Fibroblast of lung (primary cell): ENCODE measurements at regions not wholly inside any gene's neighbourhood (a gene's known extent, or its start where the extent isn't known, plus 50 kb on each side); places are given as distances from the start of the nearest gene placed in this dataset.

Experiments used
- DNase-seq, 2 donors: peaks; one replicate each; pipeline versions ENCODE4 v3.0.0 to v3.0.0-alpha.2; 2010; ENCODE audit warnings: low read depth in 2 of 2
- H2AFZ ChIP-seq: 2 replicates; pipeline ENCODE4 v1.5.1; 2012; ENCODE audit warnings: low read length, control low read depth, inconsistent platforms
- H3K27ac ChIP-seq: 2 replicates; pipeline ENCODE4 v1.5.1; 2011; ENCODE audit warnings: low read length, control low read depth; ENCODE audit not compliant: insufficient read depth
- H3K27me3 ChIP-seq: 2 replicates; pipeline ENCODE4 v1.5.1; 2011; ENCODE audit warnings: mild to moderate bottlenecking, low read length; ENCODE audit not compliant: control insufficient read depth, insufficient read depth
- H3K36me3 ChIP-seq: 2 replicates; pipeline ENCODE4 v1.5.1; 2011; ENCODE audit warnings: low read length; ENCODE audit not compliant: control insufficient read depth, insufficient read depth
- H3K4me1 ChIP-seq: 2 replicates; pipeline ENCODE4 v1.5.1; 2011; ENCODE audit warnings: low read length; ENCODE audit not compliant: control insufficient read depth, insufficient read depth; ENCODE audit errors: extremely low read depth
- H3K4me2 ChIP-seq: 2 replicates; pipeline ENCODE4 v1.5.1; 2011; ENCODE audit warnings: low read length, control low read depth; ENCODE audit not compliant: insufficient read depth; ENCODE audit errors: extremely low read depth
- H3K4me3 ChIP-seq, 4 experiments: fragments of 200-600 bp in 1 of 4; sonication (generic) in 1 of 4; replicated peaks in 1 of 4; 2 replicates each; pipeline ENCODE4 v1.5.1; 2011 to 2016; ENCODE audit warnings: low read length in 4 of 4, low read depth in 3 of 4, mild to moderate bottlenecking in 3 of 4, control low read depth in 2 of 4, inconsistent platforms in 1 of 4, mixed read lengths in 1 of 4; ENCODE audit not compliant: insufficient read depth in 1 of 4; ENCODE audit errors: control extremely low read depth in 1 of 4
- H3K79me2 ChIP-seq: 2 replicates; pipeline ENCODE4 v1.5.1; 2012; ENCODE audit warnings: mild to moderate bottlenecking, low read length, inconsistent platforms; ENCODE audit not compliant: control insufficient read depth, insufficient read depth
- H3K9ac ChIP-seq: 2 replicates; pipeline ENCODE4 v1.5.1; 2011; ENCODE audit warnings: mild to moderate bottlenecking, low read length, control low read depth; ENCODE audit not compliant: insufficient read depth
- H3K9me3 ChIP-seq: 2 replicates; pipeline ENCODE4 v1.5.1; 2012; ENCODE audit warnings: low read depth, low read length; ENCODE audit not compliant: control insufficient read depth, insufficient read depth
- H4K20me1 ChIP-seq: 2 replicates; pipeline ENCODE4 v1.5.1; 2011; ENCODE audit warnings: low read length; ENCODE audit not compliant: control insufficient read depth, insufficient read depth; ENCODE audit errors: extremely low read depth
- CTCF ChIP-seq, 2 donors: IDR thresholded peaks in 1 of 2; conservative IDR thresholded peaks in 1 of 2; 1 replicate in 1 of 2; 2 replicates in 1 of 2; pipeline ENCODE4 v1.5.1; 2011 to 2012; ENCODE audit warnings: low read length in 2 of 2, control low read depth in 1 of 2, inconsistent platforms in 1 of 2, low read depth in 1 of 2, mild to moderate bottlenecking in 1 of 2
- EZH2 ChIP-seq: IDR thresholded peaks from 2 replicates; pipeline ENCODE4 v1.5.1; 2012; ENCODE audit warnings: low read length, control low read depth, mild to moderate bottlenecking; ENCODE audit errors: missing control alignments

- TF ChIP-seq CTCF (conservative IDR thresholded peaks at IDR 0.05 in 1 of 2, IDR thresholded peaks at IDR 0.05 in 1 of 2; ENCODE audit: low read depth in 1 of 2, low read length in 2 of 2) (no peak), EZH2 (no peak)
- Histone ChIP-seq H3K9me3 (no peaks in the 10 kb centered on the region), H2AFZ (no peak overlapping the region), H4K20me1 (no peaks in the 10 kb centered on the region), H3K4me1 (peaks cover 4% of the 10 kb centered on the region), H3K27ac (no peak overlapping the region), H3K27me3 (no peaks in the 10 kb centered on the region), H3K79me2 (no peaks in the 10 kb centered on the region), H3K36me3 (no peaks in the 10 kb centered on the region), H3K9ac (no peak overlapping the region), H3K4me2 (no peak overlapping the region), H3K4me3 (no peak overlapping the region)
- DNase-seq, result peak; percentile 47 to 67
Observed at GRCh38 chr18:22318745-22319407, 98.8 kb downstream of the CTAGE1 start.

- TF ChIP-seq EZH2, result no peak
- TF ChIP-seq CTCF (conservative IDR thresholded peaks at IDR 0.05 in 1 of 2, IDR thresholded peaks at IDR 0.05 in 1 of 2; ENCODE audit: low read depth in 1 of 2, low read length in 2 of 2), result no peak
- Histone ChIP-seq H3K27me3 (no peaks in the 10 kb centered on the region), H3K4me3 (peak overlapping the region in 1 of 4 experiments; percentile 14), H3K4me1 (peaks cover 2% of the 10 kb centered on the region), H3K27ac (peak overlapping the region; percentile 77), H3K9me3 (no peaks in the 10 kb centered on the region), H3K79me2 (no peaks in the 10 kb centered on the region), H2AFZ (no peak overlapping the region), H4K20me1 (no peaks in the 10 kb centered on the region), H3K4me2 (peak overlapping the region; percentile 2), H3K36me3 (no peaks in the 10 kb centered on the region), H3K9ac (peak overlapping the region; percentile 1)
- peak; percentile 94 to 97 for DNase-seq
Observed at GRCh38 chr18:22314420-22314819, 103.3 kb downstream of the CTAGE1 start.

GRCh38 chr18:22314001-22314400 is 103.7 kb downstream of the CTAGE1 start:
- peaks cover 4% of the 10 kb centered on the region for H3K4me1 ChIP-seq
- peak overlapping the region in 1 of 4 experiments; percentile 14 for H3K4me3 ChIP-seq

More at GRCh38 chr18:22314001-22314400, 103.7 kb downstream of the CTAGE1 start:
- no peaks in the 10 kb centered on the region for H3K79me2 ChIP-seq
- H3K27me3 ChIP-seq, result no peaks in the 10 kb centered on the region
- no peak overlapping the region for H2AFZ ChIP-seq
- peak overlapping the region; percentile 1 for H3K9ac ChIP-seq
- no peaks in the 10 kb centered on the region for H3K9me3 ChIP-seq
- H3K36me3 ChIP-seq, result no peaks in the 10 kb centered on the region
- peak; percentile 75 to 80 for DNase-seq
- H3K27ac ChIP-seq, result peak overlapping the region; percentile 77
- no peak for TF ChIP-seq EZH2
- TF ChIP-seq CTCF (conservative IDR thresholded peaks at IDR 0.05 in 1 of 2, IDR thresholded peaks at IDR 0.05 in 1 of 2; ENCODE audit: low read depth in 1 of 2, low read length in 2 of 2), result no peak
- peak overlapping the region; percentile 2 for H3K4me2 ChIP-seq
- no peaks in the 10 kb centered on the region for H4K20me1 ChIP-seq
